ENCODE measurements at regions not wholly inside any gene's neighbourhood (a gene's known extent, or its start where the extent isn't known, plus 50 kb on each side); places are given as distances from the start of the nearest gene placed in this dataset.

DNA sequence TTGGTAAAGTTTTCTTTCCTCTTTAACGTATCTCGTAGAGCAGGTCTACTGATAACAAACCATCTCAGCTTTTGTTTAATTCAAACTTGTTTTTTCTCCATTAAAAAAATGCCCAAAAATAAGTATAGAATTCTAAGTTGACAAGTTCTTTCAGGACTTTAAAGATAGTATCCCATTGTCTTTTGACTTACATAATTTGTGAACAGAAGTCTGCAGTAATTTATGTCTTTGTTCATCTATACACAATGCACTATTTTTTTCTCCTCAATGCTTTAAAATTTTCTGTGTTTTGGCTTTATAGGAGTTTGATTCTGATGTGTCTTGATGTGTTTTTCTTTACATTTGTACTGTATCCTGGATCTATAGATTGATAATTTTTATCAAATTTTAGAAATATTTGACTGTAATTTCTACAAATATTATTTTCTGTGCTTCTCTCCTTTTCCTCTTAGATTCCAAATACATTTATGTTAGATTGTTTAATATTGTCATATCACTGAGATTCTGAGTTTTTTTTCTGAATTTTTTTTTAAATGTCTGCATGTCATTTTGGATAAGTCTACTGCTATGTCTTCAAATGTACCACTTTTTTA, 143.3 kb downstream of the FTCDNL1 start:
- Mint-ChIP-seq H3K4me1 (no peaks in the 10 kb centered on the region), H3K9me3 (peaks cover 6% of the 10 kb centered on the region), H3K36me3 (ENCODE audit: low read depth) (no peaks in the 10 kb centered on the region), H3K4me3 (no peak overlapping the region), H3K27ac (no peak overlapping the region), H3K27me3 (peaks cover 8% of the 10 kb centered on the region)
- TF ChIP-seq, protein P1, sequence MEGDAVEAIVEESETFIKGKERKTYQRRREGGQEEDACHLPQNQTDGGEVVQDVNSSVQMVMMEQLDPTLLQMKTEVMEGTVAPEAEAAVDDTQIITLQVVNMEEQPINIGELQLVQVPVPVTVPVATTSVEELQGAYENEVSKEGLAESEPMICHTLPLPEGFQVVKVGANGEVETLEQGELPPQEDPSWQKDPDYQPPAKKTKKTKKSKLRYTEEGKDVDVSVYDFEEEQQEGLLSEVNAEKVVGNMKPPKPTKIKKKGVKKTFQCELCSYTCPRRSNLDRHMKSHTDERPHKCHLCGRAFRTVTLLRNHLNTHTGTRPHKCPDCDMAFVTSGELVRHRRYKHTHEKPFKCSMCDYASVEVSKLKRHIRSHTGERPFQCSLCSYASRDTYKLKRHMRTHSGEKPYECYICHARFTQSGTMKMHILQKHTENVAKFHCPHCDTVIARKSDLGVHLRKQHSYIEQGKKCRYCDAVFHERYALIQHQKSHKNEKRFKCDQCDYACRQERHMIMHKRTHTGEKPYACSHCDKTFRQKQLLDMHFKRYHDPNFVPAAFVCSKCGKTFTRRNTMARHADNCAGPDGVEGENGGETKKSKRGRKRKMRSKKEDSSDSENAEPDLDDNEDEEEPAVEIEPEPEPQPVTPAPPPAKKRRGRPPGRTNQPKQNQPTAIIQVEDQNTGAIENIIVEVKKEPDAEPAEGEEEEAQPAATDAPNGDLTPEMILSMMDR (IDR thresholded peaks at IDR 0.05) = no peak
- POLR2A ChIA-PET = no interaction called here
- intact Hi-C loops (cut with micrococcal nuclease) = no loop called here
- ATAC-seq (ENCODE audit: low read depth) (no peak), DNase-seq (no peak)
- CTCF ChIA-PET = no interaction called here

DNA sequence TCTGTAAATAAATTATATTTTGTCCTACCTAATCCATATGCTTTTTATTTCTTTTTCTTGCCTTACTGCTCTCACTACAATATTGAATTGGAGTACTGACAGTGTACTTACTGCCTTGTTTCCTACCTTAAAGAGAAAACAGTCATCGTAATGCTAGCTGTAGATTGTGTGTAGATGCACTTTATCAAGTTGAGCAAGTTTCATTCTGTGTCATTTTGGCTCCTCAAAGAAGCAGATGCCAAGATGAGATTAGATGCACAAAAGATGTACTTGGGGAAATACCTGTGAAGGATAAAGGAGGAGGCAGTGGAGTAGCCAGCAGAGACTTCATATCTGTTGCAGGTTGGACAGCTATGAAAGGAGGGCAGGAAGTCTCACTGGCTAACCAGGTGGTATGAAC, 145.5 kb downstream of the FTCDNL1 start:
- CTCF ChIA-PET = no interaction called here
- peaks cover 6% of the 10 kb centered on the region for H3K9me3 Mint-ChIP-seq
- POLR2A ChIA-PET = no interaction called here
- no peaks in the 10 kb centered on the region for H3K4me1 Mint-ChIP-seq
- no peak overlapping the region for H3K27ac Mint-ChIP-seq
- H3K36me3 Mint-ChIP-seq (ENCODE audit: low read depth) = no peaks in the 10 kb centered on the region
- H3K27me3 Mint-ChIP-seq = peaks cover 2% of the 10 kb centered on the region
- no peak overlapping the region for H3K4me3 Mint-ChIP-seq
- TF ChIP-seq, protein P1 (IDR thresholded peaks at IDR 0.05) = no peak
- DNase-seq = no peak
- intact Hi-C loops (cut with micrococcal nuclease) = no loop called here
- ATAC-seq (ENCODE audit: low read depth) = no peak

DNA sequence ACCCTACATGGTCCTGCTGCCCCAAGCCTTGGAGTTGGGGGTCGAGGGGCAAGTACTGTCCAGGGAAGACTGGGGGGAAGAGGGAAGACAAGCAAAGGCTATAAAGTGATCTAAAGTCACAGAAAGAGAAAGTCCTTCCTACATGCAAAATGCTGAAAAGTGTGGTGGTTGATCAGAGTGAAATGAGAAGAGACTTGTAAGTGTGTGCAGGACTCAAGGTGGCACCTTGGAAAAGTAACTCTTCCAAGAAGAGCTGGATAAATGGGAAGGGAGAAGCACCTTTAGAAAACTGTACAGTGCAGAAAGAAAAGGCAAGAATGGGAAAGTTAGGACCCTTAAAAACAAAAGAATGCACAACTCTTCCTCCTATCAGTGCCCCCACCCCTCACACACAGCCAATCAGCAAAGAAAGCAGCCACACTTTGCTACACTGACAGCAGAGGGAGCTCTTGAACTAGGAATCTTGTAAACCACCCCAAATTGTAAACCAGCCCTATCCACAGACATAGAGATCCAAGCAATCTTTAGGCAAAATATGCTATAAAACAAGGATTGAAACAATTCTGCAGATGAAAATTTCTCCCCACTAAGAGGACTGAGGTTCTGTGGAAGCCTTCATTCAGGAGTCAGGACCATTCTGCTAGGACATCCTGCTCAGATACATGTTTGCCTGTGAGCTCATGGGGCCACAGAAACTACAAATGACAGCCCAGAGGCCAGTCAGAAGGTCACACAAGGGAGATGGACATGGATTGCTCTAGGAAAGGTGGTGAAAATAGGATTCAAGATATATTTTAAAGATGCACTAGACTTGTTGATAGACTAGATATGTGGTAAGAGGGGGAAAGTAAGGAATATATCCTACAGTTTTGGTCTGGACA, 146.4 kb downstream of the FTCDNL1 start:
- CTCF ChIA-PET = interaction anchor here (0.8 to 1.2 kb wide), 4 partner anchors 156 to 776 kb away, joined by 3 to 5 read pairs (median 4); no protein-coding TSS in a partner anchor
- Mint-ChIP-seq H3K36me3 (ENCODE audit: low read depth) (no peaks in the 10 kb centered on the region), H3K4me1 (no peaks in the 10 kb centered on the region), H3K4me3 (no peak overlapping the region), H3K27ac (no peak overlapping the region), H3K9me3 (peaks cover 6% of the 10 kb centered on the region), H3K27me3 (peaks cover 2% of the 10 kb centered on the region)
- intact Hi-C loops (cut with micrococcal nuclease) = loop anchor here (1.0 kb wide), 3 partner anchors 157 to 777 kb away; no protein-coding TSS in a partner anchor
- DNase-seq = no peak
- POLR2A ChIA-PET = no interaction called here
- TF ChIP-seq, protein P1 (IDR thresholded peaks at IDR 0.05) = no peak
- ATAC-seq (ENCODE audit: low read depth) = peak; percentile 47

DNA sequence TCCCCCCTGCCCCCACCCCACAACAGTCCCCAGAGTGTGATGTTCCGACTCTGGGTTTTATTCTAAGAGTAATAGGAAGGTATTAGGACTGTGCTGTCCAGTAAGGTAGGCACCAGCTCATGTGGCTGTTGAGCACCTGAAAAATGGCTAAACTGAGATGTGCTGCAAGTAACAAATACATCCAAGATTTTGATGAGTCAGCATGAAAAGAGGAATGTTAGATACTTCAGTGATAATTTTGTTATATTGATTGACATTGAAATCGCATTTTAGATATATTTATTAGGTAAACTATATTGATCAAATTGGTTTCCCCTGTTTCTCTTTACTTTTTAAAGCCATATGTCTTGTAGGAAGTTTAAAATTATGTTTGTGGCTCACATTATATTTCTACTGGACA, 147.8 kb downstream of the FTCDNL1 start:
- TF ChIP-seq, protein P1 (IDR thresholded peaks at IDR 0.05) = no peak
- intact Hi-C loops (cut with micrococcal nuclease) = no loop called here
- DNase-seq = no peak
- Mint-ChIP-seq H3K9me3 (peaks cover 6% of the 10 kb centered on the region), H3K4me3 (no peak overlapping the region), H3K36me3 (ENCODE audit: low read depth) (no peaks in the 10 kb centered on the region), H3K27me3 (peaks cover 2% of the 10 kb centered on the region), H3K27ac (no peak overlapping the region), H3K4me1 (no peaks in the 10 kb centered on the region)
- ChIA-PET CTCF (interaction anchor here (1.1 kb wide), 1 partner anchor 769 kb away, joined by 3 read pairs; no protein-coding TSS in a partner anchor), POLR2A (no interaction called here)
- no peak for ATAC-seq (ENCODE audit: low read depth)

DNA sequence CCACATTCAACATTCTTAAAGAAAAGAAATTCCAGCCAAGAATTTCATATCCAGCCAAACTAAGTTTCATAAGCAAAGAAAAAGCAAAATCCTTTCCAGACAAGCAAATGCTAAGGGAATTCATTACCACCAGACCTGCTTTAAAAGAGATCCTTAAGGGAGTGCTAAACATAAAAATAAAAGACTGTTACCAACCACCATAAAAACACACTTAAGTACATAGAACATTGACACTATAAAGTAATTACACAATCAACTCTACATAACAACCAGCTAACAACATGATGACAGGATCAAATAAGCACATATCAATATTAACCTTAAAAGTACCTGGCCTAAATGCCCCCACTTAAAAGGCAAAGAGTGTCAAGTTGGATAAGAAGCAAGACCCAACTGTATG, 153.5 kb downstream of the FTCDNL1 start:
- H3K27me3 Mint-ChIP-seq = peaks cover 4% of the 10 kb centered on the region
- ChIA-PET POLR2A (no interaction called here), CTCF (no interaction called here)

More for the DNA sequence above, 153.5 kb downstream of the FTCDNL1 start:
- Mint-ChIP-seq H3K4me3 (no peak overlapping the region), H3K36me3 (ENCODE audit: low read depth) (no peaks in the 10 kb centered on the region), H3K9me3 (no peaks in the 10 kb centered on the region), H3K27ac (no peak overlapping the region), H3K4me1 (no peaks in the 10 kb centered on the region)
- no peak for DNase-seq
- intact Hi-C loops (cut with micrococcal nuclease) = no loop called here
- no peak for ATAC-seq (ENCODE audit: low read depth)
- TF ChIP-seq, protein P1 (IDR thresholded peaks at IDR 0.05) = no peak

Data from activated B cell treated with CpG ODN at 0.5 μM for 24 hours (primary cell).